DND-41 (cell line): ENCODE measurements at regions not wholly inside any gene's neighbourhood (a gene's known extent, or its start where the extent isn't known, plus 50 kb on each side); places are given as distances from the start of the nearest gene placed in this dataset.

ENCODE experiments used
- CTCF ChIP-seq: IDR thresholded peaks from 2 replicates; pipeline ENCODE4 v1.5.1; 2012; ENCODE audit warnings: borderline replicate concordance, low read length, moderate library complexity, mild to moderate bottlenecking; ENCODE audit not compliant: poor library complexity, severe bottlenecking; ENCODE audit errors: extremely low read depth
- EZH2 ChIP-seq: IDR thresholded peaks from 3 replicates; pipeline ENCODE4 v1.6.1; 2012; ENCODE audit warnings: borderline replicate concordance, low read depth, mild to moderate bottlenecking, moderate library complexity, low read length, inconsistent platforms; ENCODE audit not compliant: severe bottlenecking

GRCh38 chr9:4370501-4370900 is 70.6 kb upstream of the GLIS3 start:
- no peak for TF ChIP-seq CTCF
- TF ChIP-seq EZH2, result no peak
